A549 (cell line): ENCODE measurements at regions not wholly inside any gene's neighbourhood (a gene's known extent, or its start where the extent isn't known, plus 50 kb on each side); places are given as distances from the start of the nearest gene placed in this dataset.

Experiments
- BHLHE40 ChIP-seq: IDR thresholded peaks from 2 replicates; pipeline ENCODE4 v1.6.1; 2012; ENCODE audit warnings: low read depth, low read length, inconsistent platforms
- CHD4 ChIP-seq: fragments of 200-600 bp; sonication (generic); IDR thresholded peaks from 2 replicates; pipeline ENCODE4 v1.6.1; 2016; ENCODE audit warnings: antibody characterized with exemption, mild to moderate bottlenecking, borderline replicate concordance
- POLR2A ChIP-seq: IDR thresholded peaks from 2 replicates; pipeline ENCODE4 v1.6.1; 2012; ENCODE audit warnings: mild to moderate bottlenecking, low read length
- TF ChIP-seq, protein P1 (sequence below): fragments of >200 bp; sonication (Bioruptor Twin); formaldehyde crosslinking; IDR thresholded peaks from 3 replicates; pipeline ENCODE4 v1.5.1; 2016
- TF ChIP-seq, protein P2 (sequence below): IDR thresholded peaks from 2 replicates; pipeline ENCODE4 v1.6.1; 2012

DNA sequence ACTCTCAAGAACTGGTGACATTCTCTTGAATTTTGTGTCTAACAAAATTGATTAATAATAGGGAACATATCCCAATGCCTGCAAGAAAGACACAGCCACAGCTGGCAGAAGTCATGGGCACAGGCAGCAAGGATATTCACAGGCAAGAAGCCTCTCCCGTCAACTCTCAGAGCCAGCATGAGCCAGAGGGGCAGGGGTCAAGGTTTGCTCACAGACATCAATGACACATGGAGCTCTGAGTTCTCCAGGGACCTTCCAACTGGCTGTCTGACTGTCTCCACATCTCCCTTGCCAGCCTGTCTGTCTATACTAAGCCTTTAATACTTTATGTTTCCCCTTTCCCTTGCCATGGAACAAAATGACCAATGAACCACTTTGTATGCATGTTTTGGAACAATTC lies 101.5 kb upstream of the RAB4A start:
- TF ChIP-seq CHD4 (no peak), BHLHE40 (no peak), POLR2A (no peak)
- TF ChIP-seq, protein P1, sequence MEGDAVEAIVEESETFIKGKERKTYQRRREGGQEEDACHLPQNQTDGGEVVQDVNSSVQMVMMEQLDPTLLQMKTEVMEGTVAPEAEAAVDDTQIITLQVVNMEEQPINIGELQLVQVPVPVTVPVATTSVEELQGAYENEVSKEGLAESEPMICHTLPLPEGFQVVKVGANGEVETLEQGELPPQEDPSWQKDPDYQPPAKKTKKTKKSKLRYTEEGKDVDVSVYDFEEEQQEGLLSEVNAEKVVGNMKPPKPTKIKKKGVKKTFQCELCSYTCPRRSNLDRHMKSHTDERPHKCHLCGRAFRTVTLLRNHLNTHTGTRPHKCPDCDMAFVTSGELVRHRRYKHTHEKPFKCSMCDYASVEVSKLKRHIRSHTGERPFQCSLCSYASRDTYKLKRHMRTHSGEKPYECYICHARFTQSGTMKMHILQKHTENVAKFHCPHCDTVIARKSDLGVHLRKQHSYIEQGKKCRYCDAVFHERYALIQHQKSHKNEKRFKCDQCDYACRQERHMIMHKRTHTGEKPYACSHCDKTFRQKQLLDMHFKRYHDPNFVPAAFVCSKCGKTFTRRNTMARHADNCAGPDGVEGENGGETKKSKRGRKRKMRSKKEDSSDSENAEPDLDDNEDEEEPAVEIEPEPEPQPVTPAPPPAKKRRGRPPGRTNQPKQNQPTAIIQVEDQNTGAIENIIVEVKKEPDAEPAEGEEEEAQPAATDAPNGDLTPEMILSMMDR: no peak
- TF ChIP-seq, protein P2, sequence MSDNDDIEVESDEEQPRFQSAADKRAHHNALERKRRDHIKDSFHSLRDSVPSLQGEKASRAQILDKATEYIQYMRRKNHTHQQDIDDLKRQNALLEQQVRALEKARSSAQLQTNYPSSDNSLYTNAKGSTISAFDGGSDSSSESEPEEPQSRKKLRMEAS: no peak
